BE2C (cell line): ENCODE measurements at regions not wholly inside any gene's neighbourhood (a gene's known extent, or its start where the extent isn't known, plus 50 kb on each side); places are given as distances from the start of the nearest gene placed in this dataset.

Experiments used
- DNase-seq: peaks from one replicate; pipeline ENCODE4 v3.0.0-alpha.2; 2020
- H3K27me3 ChIP-seq: fragments of 250-450 bp; sonication (Bioruptor Pico); 2 replicates; pipeline ENCODE4 v1.5.1; 2020; ENCODE audit warnings: mild to moderate bottlenecking
- H3K36me3 ChIP-seq: fragments of 250-450 bp; sonication (Bioruptor Pico); 2 replicates; pipeline ENCODE4 v1.5.1; 2020; ENCODE audit warnings: mild to moderate bottlenecking
- H3K4me1 ChIP-seq: fragments of 250-450 bp; sonication (Bioruptor Pico); 2 replicates; pipeline ENCODE4 v1.5.1; 2020
- H3K4me3 ChIP-seq: 2 replicates; pipeline ENCODE4 v1.5.1; 2011; ENCODE audit warnings: low read depth, low read length
- H3K9me3 ChIP-seq: fragments of 250-450 bp; sonication (Bioruptor Pico); 2 replicates; pipeline ENCODE4 v1.5.1; 2020
- CTCF ChIP-seq: IDR thresholded peaks from 2 replicates; pipeline ENCODE4 v1.5.1; 2012; ENCODE audit warnings: mild to moderate bottlenecking, low read depth, low read length

DNA sequence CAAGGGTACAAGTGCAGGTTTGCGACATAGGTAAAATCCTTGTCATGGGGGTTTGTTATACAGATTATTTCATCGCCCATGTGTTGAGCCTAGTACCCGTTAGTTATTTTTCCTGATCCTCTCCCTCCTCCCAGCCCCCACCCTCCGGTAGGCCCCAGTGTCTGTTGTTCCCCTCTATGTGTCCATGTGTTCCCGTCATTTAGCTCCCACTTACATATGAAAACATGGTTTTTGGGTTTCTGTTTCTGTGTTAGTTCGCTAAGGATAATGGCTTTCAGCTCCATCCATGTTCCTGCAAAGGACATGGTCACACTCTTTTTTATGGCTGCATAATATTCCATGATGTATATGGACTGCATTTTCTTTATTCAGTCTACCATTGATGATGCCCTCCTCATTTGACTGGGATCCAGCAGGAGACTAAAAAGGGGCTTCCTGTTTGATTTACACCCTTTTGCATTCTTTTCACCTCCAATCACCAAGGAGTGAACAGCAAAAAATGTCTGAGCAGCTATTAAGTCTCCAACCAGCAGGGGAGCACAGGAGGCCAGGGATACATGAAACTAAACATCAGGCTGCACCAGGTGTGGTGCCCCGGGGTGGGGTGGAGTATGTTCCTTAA lies 188.2 kb downstream of the SKIDA1 start:
- TF ChIP-seq CTCF: no peak
- no peak for DNase-seq
- no peaks in the 10 kb centered on the region for H3K36me3 ChIP-seq

DNA sequence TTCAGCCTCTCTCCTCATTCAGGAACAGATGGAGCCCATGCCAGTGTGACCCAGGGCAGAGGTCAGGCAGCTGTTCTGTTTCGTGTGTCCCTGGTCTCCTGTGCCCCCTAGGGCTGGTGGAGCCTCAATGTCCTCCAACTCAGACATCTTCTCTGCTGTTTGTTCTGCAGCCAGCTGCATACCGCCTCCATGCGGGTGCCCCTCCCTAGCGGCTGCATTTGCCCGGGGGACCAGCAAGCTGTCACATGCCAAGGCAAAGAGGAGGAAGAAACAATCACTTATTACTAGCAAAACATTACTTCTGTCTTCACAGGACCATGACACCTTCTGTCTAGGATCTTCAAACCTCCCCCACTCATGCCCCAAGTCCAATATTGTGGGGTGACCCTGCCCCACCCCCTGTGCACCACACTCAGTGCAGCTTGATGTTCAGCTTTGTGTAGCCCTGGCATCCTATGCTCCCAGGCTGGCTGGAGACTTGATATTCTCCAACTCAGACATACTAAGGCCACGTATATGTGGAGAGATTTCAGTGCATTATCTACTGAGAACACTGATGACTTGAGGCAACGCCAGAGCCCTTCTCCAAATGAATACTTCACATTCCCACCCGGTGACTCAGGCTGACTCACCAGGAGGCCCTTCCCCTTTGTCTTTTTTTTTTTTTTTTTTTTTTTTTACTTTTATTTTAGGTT lies 188.9 kb downstream of the SKIDA1 start:
- H3K4me3 ChIP-seq: no peak overlapping the region
- no peaks in the 10 kb centered on the region for H3K9me3 ChIP-seq
- TF ChIP-seq CTCF: no peak
- DNase-seq: peak; percentile 23
- H3K36me3 ChIP-seq: no peaks in the 10 kb centered on the region
- H3K4me1 ChIP-seq: peaks cover 2% of the 10 kb centered on the region; the same call in 1 of the 2 replicates
- no peaks in the 10 kb centered on the region for H3K27me3 ChIP-seq

More for the DNA sequence above, 188.2 kb downstream of the SKIDA1 start:
- Histone ChIP-seq H3K4me3 (no peak overlapping the region), H3K27me3 (no peaks in the 10 kb centered on the region), H3K4me1 (peaks cover 2% of the 10 kb centered on the region; the same call in 1 of the 2 replicates), H3K9me3 (no peaks in the 10 kb centered on the region)

DNA sequence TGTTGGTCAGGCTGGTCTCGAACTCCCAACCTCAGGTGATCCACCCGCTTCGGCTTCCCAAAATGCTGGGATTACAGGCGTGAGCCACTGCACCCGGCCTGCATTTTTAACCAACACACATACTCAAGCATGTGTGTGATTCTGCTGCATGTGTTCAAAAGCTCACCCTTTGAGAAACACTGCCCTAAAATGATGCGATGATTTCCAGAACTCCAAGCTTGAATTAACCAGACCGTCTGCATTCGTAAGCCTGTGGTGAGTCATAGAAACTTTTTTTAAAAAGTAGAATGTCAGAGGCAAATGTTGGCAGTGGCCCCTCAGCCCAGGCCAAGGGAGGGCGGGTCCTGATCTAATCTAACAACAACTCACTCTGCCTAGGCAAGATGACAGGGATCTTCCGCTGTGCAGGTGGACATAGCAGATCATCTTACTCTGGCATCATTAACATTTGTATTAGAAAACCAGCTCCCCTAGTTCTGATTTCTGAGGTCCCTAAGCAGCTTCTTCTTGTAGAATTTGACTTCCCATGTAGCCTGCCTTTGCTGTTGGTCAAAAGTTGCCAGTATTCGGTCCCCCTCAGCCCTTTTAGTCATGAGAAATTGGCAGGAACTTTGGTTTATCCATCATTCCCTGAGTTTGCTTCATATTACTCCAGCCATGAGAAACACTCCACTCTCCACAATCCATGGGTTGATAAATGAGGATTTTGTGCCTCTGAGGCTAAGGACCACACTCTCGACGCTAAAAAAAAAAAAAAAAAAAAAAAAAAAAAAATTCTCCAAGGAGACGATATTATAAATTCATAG lies 190.4 kb downstream of the SKIDA1 start:
- peaks cover 2% of the 10 kb centered on the region; the same call in 1 of the 2 replicates for H3K4me1 ChIP-seq
- H3K27me3 ChIP-seq: no peaks in the 10 kb centered on the region
- H3K4me3 ChIP-seq: no peak overlapping the region
- no peaks in the 10 kb centered on the region for H3K9me3 ChIP-seq
- H3K36me3 ChIP-seq: no peaks in the 10 kb centered on the region
- DNase-seq: peak; percentile 63
- TF ChIP-seq CTCF: no peak

DNA sequence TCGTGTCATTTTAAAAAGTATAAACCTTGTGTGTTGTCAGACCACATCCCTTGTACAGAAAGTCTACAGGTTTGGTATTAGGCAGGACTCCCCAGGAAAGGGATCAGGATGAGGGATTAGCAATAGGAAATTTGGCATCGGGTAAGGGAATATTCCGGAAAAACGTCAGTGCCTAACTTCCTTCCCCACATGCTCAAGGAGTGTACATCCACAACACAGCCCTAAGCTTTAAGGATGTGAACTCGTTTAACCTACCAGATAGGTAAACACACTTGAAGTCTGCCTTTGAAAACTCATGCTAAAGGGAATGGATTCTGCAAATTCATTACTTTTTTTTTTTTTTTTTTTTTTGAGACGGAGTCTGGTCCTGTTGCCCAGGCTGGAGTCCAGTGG lies 194.9 kb downstream of the SKIDA1 start:
- H3K4me1 ChIP-seq: no peaks in the 10 kb centered on the region
- no peaks in the 10 kb centered on the region for H3K36me3 ChIP-seq
- no peak overlapping the region for H3K4me3 ChIP-seq
- H3K9me3 ChIP-seq: no peaks in the 10 kb centered on the region
- no peak for DNase-seq
- no peaks in the 10 kb centered on the region for H3K27me3 ChIP-seq
- no peak for TF ChIP-seq CTCF

DNA sequence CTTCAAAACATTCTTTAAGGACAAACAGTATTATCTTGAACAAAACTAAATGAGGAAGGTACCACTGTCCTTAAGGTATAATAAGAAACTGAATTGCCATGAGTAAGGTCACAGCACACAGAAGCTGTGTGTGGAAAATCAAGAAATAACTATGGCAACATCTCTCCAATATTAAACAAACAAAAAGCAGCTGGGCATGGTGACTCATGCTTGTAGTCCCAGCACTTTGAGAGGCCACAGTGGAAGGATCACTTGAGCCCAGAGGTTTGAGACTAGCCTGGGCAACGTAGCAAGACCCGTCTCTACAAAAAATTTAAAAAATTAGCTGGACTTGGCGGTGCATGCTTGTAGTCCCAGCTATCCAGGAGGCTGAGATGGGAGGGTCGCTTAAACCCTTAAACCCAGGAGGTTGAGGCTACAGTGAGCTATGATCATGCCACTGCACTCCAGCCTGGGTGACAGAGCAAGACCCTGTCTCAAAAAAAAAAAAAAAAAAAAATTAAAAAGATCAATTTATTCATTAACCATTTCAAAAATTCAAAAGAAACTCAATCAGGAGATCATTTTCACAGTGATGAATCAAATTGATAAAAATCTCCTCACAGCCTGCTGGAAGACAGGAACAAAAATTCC lies 195.4 kb downstream of the SKIDA1 start:
- Histone ChIP-seq H3K9me3 (no peaks in the 10 kb centered on the region), H3K36me3 (no peaks in the 10 kb centered on the region), H3K27me3 (no peaks in the 10 kb centered on the region), H3K4me3 (no peak overlapping the region), H3K4me1 (no peaks in the 10 kb centered on the region)
- TF ChIP-seq CTCF: no peak
- DNase-seq: no peak
